ENCODE measurements at regions not wholly inside any gene's neighbourhood (a gene's known extent, or its start where the extent isn't known, plus 50 kb on each side); places are given as distances from the start of the nearest gene placed in this dataset.
A peak's percentile ranks its signal among the peaks of the same experiment; 100 is the strongest.

- TF ChIP-seq CHD7 (IDR thresholded peaks at IDR 0.05; ENCODE audit: low read depth, low read length) (no peak), CXXC5 (CRISPR knock-in tag; IDR thresholded peaks at IDR 0.05) (0 out of 2 replicates have a peak, but pooled peaks have one; percentile 7), ZNF232 (CRISPR knock-in tag; IDR thresholded peaks at IDR 0.05) (no peak), ILF3 (IDR thresholded peaks at IDR 0.05; ENCODE audit: borderline replicate concordance) (no peak), USF2 (CRISPR knock-in tag; IDR thresholded peaks at IDR 0.05) (no peak), U2AF1 (optimal IDR thresholded peaks at IDR 0.05; ENCODE audit: low read depth, low read length) (no peak), ZNF408 (CRISPR knock-in tag; IDR thresholded peaks at IDR 0.05; ENCODE audit: low read depth) (no peak)
Measured at GRCh38 chr15:98077186-98077585, 116.7 kb downstream of the ARRDC4 start (continued).
